Ishikawa (cell line): ENCODE measurements at regions not wholly inside any gene's neighbourhood (a gene's known extent, or its start where the extent isn't known, plus 50 kb on each side); places are given as distances from the start of the nearest gene placed in this dataset.

Experiments
- CEBPB ChIP-seq: IDR thresholded peaks from 2 replicates; pipeline ENCODE4 v1.6.1; 2012
- CREB1 ChIP-seq: IDR thresholded peaks from 2 replicates; pipeline ENCODE4 v1.6.1; 2012; ENCODE audit warnings: low read depth
- EGR1 ChIP-seq: IDR thresholded peaks from 2 replicates; pipeline ENCODE4 v1.6.1; 2012
- EP300 ChIP-seq: IDR thresholded peaks from 2 replicates; pipeline ENCODE4 v1.6.1; 2012; ENCODE audit warnings: borderline replicate concordance
- FOXM1 ChIP-seq: IDR thresholded peaks from 2 replicates; pipeline ENCODE4 v1.6.1; 2012; ENCODE audit warnings: low read depth, borderline replicate concordance
- NFIC ChIP-seq: IDR thresholded peaks from 2 replicates; pipeline ENCODE4 v1.6.1; 2012
- RAD21 ChIP-seq: IDR thresholded peaks from 2 replicates; pipeline ENCODE4 v1.6.1; 2012; ENCODE audit warnings: low read depth
- REST ChIP-seq: IDR thresholded peaks from 2 replicates; pipeline ENCODE4 v1.6.1; 2012; ENCODE audit warnings: low read depth, mild to moderate bottlenecking
- TAF1 ChIP-seq: IDR thresholded peaks from 2 replicates; pipeline ENCODE4 v1.6.1; 2012; ENCODE audit warnings: low read depth, mild to moderate bottlenecking
- TCF12 ChIP-seq: IDR thresholded peaks from 2 replicates; pipeline ENCODE4 v1.6.1; 2012; ENCODE audit warnings: low read depth
- YY1 ChIP-seq: IDR thresholded peaks from 2 replicates; pipeline ENCODE4 v1.6.1; 2012; ENCODE audit warnings: low read depth
- ZBTB7A ChIP-seq: IDR thresholded peaks from 2 replicates; pipeline ENCODE4 v1.6.1; 2012; ENCODE audit warnings: low read depth

GRCh38 chr5:67880876-67881275 lies 334.7 kb upstream of the PIK3R1 start:
- no peak for TF ChIP-seq RAD21
- TF ChIP-seq FOXM1 = no peak
- TF ChIP-seq EP300 = no peak
- TF ChIP-seq REST = no peak
- TF ChIP-seq YY1 = no peak
- TF ChIP-seq TAF1 = no peak
- no peak for TF ChIP-seq ZBTB7A
- TF ChIP-seq CEBPB = no peak
- no peak for TF ChIP-seq EGR1
- TF ChIP-seq NFIC = no peak
- TF ChIP-seq TCF12 = no peak
- no peak for TF ChIP-seq CREB1
